ENCODE measurements at regions not wholly inside any gene's neighbourhood (a gene's known extent, or its start where the extent isn't known, plus 50 kb on each side); places are given as distances from the start of the nearest gene placed in this dataset.

DNA sequence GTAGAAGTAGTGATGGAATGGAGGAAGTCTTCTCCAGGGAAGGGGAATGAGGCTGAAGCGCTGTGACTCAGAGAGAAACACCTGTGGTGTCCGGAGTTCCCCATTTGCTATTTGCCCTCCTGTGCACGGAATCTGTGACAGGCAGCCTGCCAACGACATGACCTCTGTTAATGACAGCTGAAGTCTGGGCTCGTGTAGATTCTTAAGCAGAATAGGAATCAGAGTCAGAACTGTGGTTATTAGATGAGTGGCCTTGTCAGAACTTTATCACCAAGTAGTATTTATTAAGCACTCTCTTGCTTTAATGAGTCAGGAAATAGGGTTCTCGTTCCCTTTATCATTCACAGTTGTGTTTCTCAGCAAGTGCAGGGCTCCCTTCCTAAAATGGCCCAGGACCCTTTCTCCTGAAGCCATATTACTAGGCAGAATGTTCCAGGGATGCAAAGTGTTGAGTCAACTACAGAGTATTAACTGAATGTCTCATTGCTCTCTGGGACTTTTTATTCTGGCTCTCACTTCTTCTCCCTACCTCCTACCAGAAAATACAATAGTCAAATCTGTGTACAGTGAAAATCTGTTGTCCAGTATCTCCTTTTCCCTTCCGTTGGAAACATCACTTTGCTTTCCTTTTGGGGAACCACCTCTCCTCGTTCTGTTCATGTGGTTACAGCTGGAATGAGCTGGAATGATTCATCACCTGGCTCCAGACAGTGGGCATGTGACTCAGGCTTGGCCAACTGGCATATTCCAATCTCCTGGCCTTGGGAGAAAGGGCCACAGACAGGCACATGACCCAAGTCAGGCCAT, 77.8 kb upstream of the MAX start:
- TF ChIP-seq, protein P1, sequence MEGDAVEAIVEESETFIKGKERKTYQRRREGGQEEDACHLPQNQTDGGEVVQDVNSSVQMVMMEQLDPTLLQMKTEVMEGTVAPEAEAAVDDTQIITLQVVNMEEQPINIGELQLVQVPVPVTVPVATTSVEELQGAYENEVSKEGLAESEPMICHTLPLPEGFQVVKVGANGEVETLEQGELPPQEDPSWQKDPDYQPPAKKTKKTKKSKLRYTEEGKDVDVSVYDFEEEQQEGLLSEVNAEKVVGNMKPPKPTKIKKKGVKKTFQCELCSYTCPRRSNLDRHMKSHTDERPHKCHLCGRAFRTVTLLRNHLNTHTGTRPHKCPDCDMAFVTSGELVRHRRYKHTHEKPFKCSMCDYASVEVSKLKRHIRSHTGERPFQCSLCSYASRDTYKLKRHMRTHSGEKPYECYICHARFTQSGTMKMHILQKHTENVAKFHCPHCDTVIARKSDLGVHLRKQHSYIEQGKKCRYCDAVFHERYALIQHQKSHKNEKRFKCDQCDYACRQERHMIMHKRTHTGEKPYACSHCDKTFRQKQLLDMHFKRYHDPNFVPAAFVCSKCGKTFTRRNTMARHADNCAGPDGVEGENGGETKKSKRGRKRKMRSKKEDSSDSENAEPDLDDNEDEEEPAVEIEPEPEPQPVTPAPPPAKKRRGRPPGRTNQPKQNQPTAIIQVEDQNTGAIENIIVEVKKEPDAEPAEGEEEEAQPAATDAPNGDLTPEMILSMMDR (conservative IDR thresholded peaks at IDR 0.05; ENCODE audit: low read depth in 2 of 2): no peak
- TF ChIP-seq POLR2AphosphoS5 (IDR thresholded peaks at IDR 0.05; ENCODE audit: low read depth) (no peak), CREB1 (CRISPR knock-in tag; IDR thresholded peaks at IDR 0.05; ENCODE audit: low read depth) (no peak), EZH2phosphoT487 (IDR thresholded peaks at IDR 0.05; ENCODE audit: unreplicated experiment) (no peak)
- TF ChIP-seq, protein P2, sequence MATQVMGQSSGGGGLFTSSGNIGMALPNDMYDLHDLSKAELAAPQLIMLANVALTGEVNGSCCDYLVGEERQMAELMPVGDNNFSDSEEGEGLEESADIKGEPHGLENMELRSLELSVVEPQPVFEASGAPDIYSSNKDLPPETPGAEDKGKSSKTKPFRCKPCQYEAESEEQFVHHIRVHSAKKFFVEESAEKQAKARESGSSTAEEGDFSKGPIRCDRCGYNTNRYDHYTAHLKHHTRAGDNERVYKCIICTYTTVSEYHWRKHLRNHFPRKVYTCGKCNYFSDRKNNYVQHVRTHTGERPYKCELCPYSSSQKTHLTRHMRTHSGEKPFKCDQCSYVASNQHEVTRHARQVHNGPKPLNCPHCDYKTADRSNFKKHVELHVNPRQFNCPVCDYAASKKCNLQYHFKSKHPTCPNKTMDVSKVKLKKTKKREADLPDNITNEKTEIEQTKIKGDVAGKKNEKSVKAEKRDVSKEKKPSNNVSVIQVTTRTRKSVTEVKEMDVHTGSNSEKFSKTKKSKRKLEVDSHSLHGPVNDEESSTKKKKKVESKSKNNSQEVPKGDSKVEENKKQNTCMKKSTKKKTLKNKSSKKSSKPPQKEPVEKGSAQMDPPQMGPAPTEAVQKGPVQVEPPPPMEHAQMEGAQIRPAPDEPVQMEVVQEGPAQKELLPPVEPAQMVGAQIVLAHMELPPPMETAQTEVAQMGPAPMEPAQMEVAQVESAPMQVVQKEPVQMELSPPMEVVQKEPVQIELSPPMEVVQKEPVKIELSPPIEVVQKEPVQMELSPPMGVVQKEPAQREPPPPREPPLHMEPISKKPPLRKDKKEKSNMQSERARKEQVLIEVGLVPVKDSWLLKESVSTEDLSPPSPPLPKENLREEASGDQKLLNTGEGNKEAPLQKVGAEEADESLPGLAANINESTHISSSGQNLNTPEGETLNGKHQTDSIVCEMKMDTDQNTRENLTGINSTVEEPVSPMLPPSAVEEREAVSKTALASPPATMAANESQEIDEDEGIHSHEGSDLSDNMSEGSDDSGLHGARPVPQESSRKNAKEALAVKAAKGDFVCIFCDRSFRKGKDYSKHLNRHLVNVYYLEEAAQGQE (IDR thresholded peaks at IDR 0.05; ENCODE audit: unreplicated experiment): no peak

All from GM23338 (cell line).